ENCODE measurements at regions not wholly inside any gene's neighbourhood (a gene's known extent, or its start where the extent isn't known, plus 50 kb on each side); places are given as distances from the start of the nearest gene placed in this dataset.

DNA sequence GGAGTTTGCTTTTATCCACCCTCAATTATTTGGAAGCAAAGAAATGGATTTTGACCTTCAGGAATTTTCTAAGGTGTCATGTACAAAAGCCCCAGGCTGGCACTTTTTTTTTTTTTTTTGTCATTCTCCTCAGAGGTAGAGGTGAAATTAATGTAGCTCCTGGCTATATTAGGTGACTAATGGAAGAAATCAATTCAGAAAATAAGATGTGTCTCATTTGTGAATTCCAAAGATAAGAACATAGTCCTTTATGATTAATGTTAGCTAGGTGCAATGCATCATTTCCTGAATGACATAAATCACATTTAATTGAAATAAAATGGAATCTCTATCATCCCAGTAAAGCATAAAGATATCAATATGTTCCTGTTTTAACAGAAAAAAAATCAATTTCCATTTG lies 477.6 kb downstream of the FBXO15 start:
- TF ChIP-seq CBFB (IDR thresholded peaks at IDR 0.05; ENCODE audit: low read depth) (no peak), RBBP5 (conservative IDR thresholded peaks at IDR 0.05) (no peak), KLF5 (IDR thresholded peaks at IDR 0.05; ENCODE audit: partially characterized antibody) (no peak), BHLHE40 (IDR thresholded peaks at IDR 0.05; ENCODE audit: borderline replicate concordance in 1 of 2, low read depth in 2 of 2, low read length in 1 of 2) (no peak), ZNF274 (IDR thresholded peaks at IDR 0.05; ENCODE audit: insufficient read depth, insufficient read length) (no peak), ZNF384 (IDR thresholded peaks at IDR 0.05; ENCODE audit: borderline replicate concordance, low read depth, low read length) (no peak), SMAD5 (IDR thresholded peaks at IDR 0.05; ENCODE audit: low read depth) (no peak), ZSCAN29 (IDR thresholded peaks at IDR 0.05) (no peak), TCF12 (IDR thresholded peaks at IDR 0.05; ENCODE audit: low read depth, low read length) (no peak), TBL1XR1 (IDR thresholded peaks at IDR 0.05; ENCODE audit: low read depth, low read length) (no peak), ZZZ3 (IDR thresholded peaks at IDR 0.05; ENCODE audit: control insufficient read depth, insufficient read length, low read depth) (no peak)
- TF ChIP-seq, protein P1, sequence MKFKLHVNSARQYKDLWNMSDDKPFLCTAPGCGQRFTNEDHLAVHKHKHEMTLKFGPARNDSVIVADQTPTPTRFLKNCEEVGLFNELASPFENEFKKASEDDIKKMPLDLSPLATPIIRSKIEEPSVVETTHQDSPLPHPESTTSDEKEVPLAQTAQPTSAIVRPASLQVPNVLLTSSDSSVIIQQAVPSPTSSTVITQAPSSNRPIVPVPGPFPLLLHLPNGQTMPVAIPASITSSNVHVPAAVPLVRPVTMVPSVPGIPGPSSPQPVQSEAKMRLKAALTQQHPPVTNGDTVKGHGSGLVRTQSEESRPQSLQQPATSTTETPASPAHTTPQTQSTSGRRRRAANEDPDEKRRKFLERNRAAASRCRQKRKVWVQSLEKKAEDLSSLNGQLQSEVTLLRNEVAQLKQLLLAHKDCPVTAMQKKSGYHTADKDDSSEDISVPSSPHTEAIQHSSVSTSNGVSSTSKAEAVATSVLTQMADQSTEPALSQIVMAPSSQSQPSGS (IDR thresholded peaks at IDR 0.05; ENCODE audit: low read length), result no peak
- TF ChIP-seq, protein P2, sequence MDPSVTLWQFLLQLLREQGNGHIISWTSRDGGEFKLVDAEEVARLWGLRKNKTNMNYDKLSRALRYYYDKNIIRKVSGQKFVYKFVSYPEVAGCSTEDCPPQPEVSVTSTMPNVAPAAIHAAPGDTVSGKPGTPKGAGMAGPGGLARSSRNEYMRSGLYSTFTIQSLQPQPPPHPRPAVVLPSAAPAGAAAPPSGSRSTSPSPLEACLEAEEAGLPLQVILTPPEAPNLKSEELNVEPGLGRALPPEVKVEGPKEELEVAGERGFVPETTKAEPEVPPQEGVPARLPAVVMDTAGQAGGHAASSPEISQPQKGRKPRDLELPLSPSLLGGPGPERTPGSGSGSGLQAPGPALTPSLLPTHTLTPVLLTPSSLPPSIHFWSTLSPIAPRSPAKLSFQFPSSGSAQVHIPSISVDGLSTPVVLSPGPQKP (IDR thresholded peaks at IDR 0.05; ENCODE audit: low read depth, low read length), result no peak
- ChIA-PET SMC1A (ENCODE audit: uncharacterized antibody, unreplicated experiment) (interaction anchor here (1.2 kb wide), 1 partner anchor 24 kb away, joined by 3 read pairs; no protein-coding TSS in a partner anchor), POLR2A (no interaction called here), RAD21 (ENCODE audit: unreplicated experiment) (no interaction called here), CTCF (no interaction called here)
- no peak overlapping the region for H2AFZ ChIP-seq (ENCODE audit: control insufficient read depth, low read depth, low read length)
- no peak overlapping the region for H3K4me2 ChIP-seq (ENCODE audit: control insufficient read depth, insufficient read depth)
- H3K4me1 ChIP-seq (ENCODE audit: control insufficient read depth, insufficient read depth, low read length), result no peaks in the 10 kb centered on the region; the same call in 1 of the 2 replicates
- no peaks in the 10 kb centered on the region; a peak in 1 of 4 replicates for H3K27me3 ChIP-seq (replicated peaks in 1 of 2; ENCODE audit: control insufficient read depth in 2 of 2, insufficient read depth in 2 of 2, low read length in 1 of 2)
- intact Hi-C loops (cut with micrococcal nuclease; ENCODE audit: unreplicated experiment) (no loop called here), in situ Hi-C loops (cut with MboI) (no loop called here)
- ATAC-seq (no peak), FAIRE-seq (no peak), DNase-seq (ENCODE audit: low read depth, low spot score) (no peak)
- H3K9ac ChIP-seq (ENCODE audit: control insufficient read depth, insufficient read depth, low read length), result no peak overlapping the region
- no peaks in the 10 kb centered on the region for H3K79me2 ChIP-seq (ENCODE audit: control insufficient read depth, insufficient read depth, low read length)
- no peaks in the 10 kb centered on the region for H3K36me3 ChIP-seq (ENCODE audit: control insufficient read depth in 2 of 2, insufficient read depth in 2 of 2, low read length in 1 of 2)
- H3K9me3 ChIP-seq (replicated peaks; ENCODE audit: control insufficient read depth, insufficient read depth, low read length), result no peaks in the 10 kb centered on the region
- H3K4me3 ChIP-seq, result no peak overlapping the region
- no TSS peak for BruUV-seq (replicated peaks)
- H3K27ac ChIP-seq (ENCODE audit: control insufficient read depth, insufficient read depth), result no peak overlapping the region
- H4K20me1 ChIP-seq (ENCODE audit: control insufficient read depth, insufficient read depth), result no peaks in the 10 kb centered on the region
